ENCODE measurements at regions not wholly inside any gene's neighbourhood (a gene's known extent, or its start where the extent isn't known, plus 50 kb on each side); places are given as distances from the start of the nearest gene placed in this dataset.

DNA sequence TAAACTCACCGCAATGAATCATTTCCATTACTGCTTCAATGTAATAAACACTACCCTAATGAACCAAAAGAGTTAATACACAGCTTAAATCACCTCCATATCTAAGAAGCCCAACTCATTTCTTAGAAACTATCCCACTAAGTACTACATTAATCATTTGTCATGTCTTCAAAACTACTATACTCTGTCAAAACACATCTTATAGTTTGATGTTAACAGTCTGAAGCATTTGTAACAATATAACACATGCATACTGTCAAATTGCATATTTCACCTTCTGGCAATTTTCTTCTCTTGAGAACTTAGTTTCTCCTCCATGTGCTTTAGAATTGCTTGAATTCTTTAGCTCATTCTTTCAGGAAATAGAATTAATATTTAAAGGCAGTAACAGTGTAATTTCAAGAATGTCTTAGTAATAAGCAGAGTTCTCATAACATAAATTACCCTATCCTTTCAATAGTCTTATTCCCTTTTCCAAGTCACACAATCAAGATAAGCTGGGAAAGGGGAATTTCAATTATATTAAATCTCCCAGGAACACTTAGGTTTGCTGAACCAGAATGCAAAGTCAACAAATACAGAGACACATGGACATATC, 199.7 kb downstream of the ATPSCKMT start:
- peaks cover 12 to 41% (median 26%) of the 10 kb centered on the region in 11 donors for H3K9me3 Mint-ChIP-seq
- Histone ChIP-seq H3K9me3 (ENCODE audit: control insufficient read depth in 2 of 3, low read length in 3 of 3) (peaks cover 0 to 15% (median 0%) of the 10 kb centered on the region in 3 experiments), H3K36me3 (ENCODE audit: control insufficient read depth in 2 of 3, insufficient read depth in 3 of 3, low read length in 3 of 3) (no peaks in the 10 kb centered on the region), H3K4me3 (ENCODE audit: low read length) (no peak overlapping the region), H3K27ac (ENCODE audit: low read depth, low read length) (no peak overlapping the region), H3K4me1 (ENCODE audit: control insufficient read depth in 2 of 2, insufficient read depth in 2 of 2, low read length in 2 of 2) (no peaks in the 10 kb centered on the region), H3K27me3 (ENCODE audit: control insufficient read depth in 2 of 2, insufficient read depth in 2 of 2, low read length in 2 of 2) (no peaks in the 10 kb centered on the region)
- ChIA-PET CTCF (no interaction called here), POLR2A (no interaction called here)
- DNase-seq: no peak
- H3K4me3 Mint-ChIP-seq: no peak overlapping the region
- no peak overlapping the region for H3K27ac Mint-ChIP-seq
- peaks cover 0 to 4% (median 0%) of the 10 kb centered on the region in 5 donors for H3K27me3 Mint-ChIP-seq
- no peak for ATAC-seq
- peaks cover 0 to 10% (median 0%) of the 10 kb centered on the region in 5 donors for H3K36me3 Mint-ChIP-seq
- H3K4me1 Mint-ChIP-seq: no peaks in the 10 kb centered on the region
- intact Hi-C loops (cut with micrococcal nuclease): no loop called here

GRCh38 chr5:10046676-10047075, 203.0 kb downstream of the ATPSCKMT start:
- Histone ChIP-seq H3K4me1 (ENCODE audit: control insufficient read depth in 2 of 2, insufficient read depth in 2 of 2, low read length in 2 of 2) (no peaks in the 10 kb centered on the region), H3K27me3 (ENCODE audit: control insufficient read depth in 2 of 2, insufficient read depth in 2 of 2, low read length in 2 of 2) (no peaks in the 10 kb centered on the region), H3K9me3 (ENCODE audit: control insufficient read depth in 2 of 3, low read length in 3 of 3) (peaks cover 0 to 6% (median 0%) of the 10 kb centered on the region in 3 experiments), H3K36me3 (ENCODE audit: control insufficient read depth in 2 of 3, insufficient read depth in 3 of 3, low read length in 3 of 3) (no peaks in the 10 kb centered on the region), H3K27ac (ENCODE audit: low read depth, low read length) (no peak overlapping the region), H3K4me3 (ENCODE audit: low read length) (no peak overlapping the region)
- Mint-ChIP-seq H3K36me3 (peaks cover 0 to 4% (median 0%) of the 10 kb centered on the region in 5 donors), H3K27ac (no peak overlapping the region), H3K4me1 (no peaks in the 10 kb centered on the region), H3K9me3 (peaks cover 2 to 20% (median 13%) of the 10 kb centered on the region in 11 donors), H3K27me3 (peaks cover 0 to 4% (median 0%) of the 10 kb centered on the region in 5 donors), H3K4me3 (no peak overlapping the region)
- intact Hi-C loops (cut with micrococcal nuclease): no loop called here
- ChIA-PET POLR2A (no interaction called here), CTCF (no interaction called here)
- no peak for ATAC-seq
- no peak for DNase-seq

- Histone ChIP-seq H3K4me1 (ENCODE audit: control insufficient read depth in 2 of 2, insufficient read depth in 2 of 2, low read length in 2 of 2) (no peaks in the 10 kb centered on the region), H3K4me3 (ENCODE audit: low read length) (no peak overlapping the region), H3K9me3 (ENCODE audit: control insufficient read depth in 2 of 3, low read length in 3 of 3) (no peaks in the 10 kb centered on the region), H3K36me3 (ENCODE audit: control insufficient read depth in 2 of 3, insufficient read depth in 3 of 3, low read length in 3 of 3) (no peaks in the 10 kb centered on the region), H3K27me3 (ENCODE audit: control insufficient read depth in 2 of 2, insufficient read depth in 2 of 2, low read length in 2 of 2) (no peaks in the 10 kb centered on the region), H3K27ac (ENCODE audit: low read depth, low read length) (no peak overlapping the region)
- ChIA-PET POLR2A (no interaction called here), CTCF (no interaction called here)
- no peak overlapping the region for H3K27ac Mint-ChIP-seq
- peaks cover 0 to 11% (median 2%) of the 10 kb centered on the region in 11 donors for H3K9me3 Mint-ChIP-seq
- no peak for DNase-seq
- no peaks in the 10 kb centered on the region for H3K4me1 Mint-ChIP-seq
- no peak overlapping the region for H3K4me3 Mint-ChIP-seq
- H3K36me3 Mint-ChIP-seq: no peaks in the 10 kb centered on the region
- intact Hi-C loops (cut with micrococcal nuclease): no loop called here
- peaks cover 0 to 5% (median 0%) of the 10 kb centered on the region in 5 donors for H3K27me3 Mint-ChIP-seq
- no peak for ATAC-seq
Observed at GRCh38 chr5:10045376-10045775, 204.3 kb downstream of the ATPSCKMT start.

GRCh38 chr5:10036136-10036815, 213.4 kb downstream of the ATPSCKMT start:
- H3K36me3 Mint-ChIP-seq: no peaks in the 10 kb centered on the region
- Histone ChIP-seq H3K36me3 (ENCODE audit: control insufficient read depth in 2 of 3, insufficient read depth in 3 of 3, low read length in 3 of 3) (no peaks in the 10 kb centered on the region), H3K4me1 (ENCODE audit: control insufficient read depth in 2 of 2, insufficient read depth in 2 of 2, low read length in 2 of 2) (no peaks in the 10 kb centered on the region), H3K4me3 (ENCODE audit: low read length) (no peak overlapping the region), H3K9me3 (ENCODE audit: control insufficient read depth in 2 of 3, low read length in 3 of 3) (no peaks in the 10 kb centered on the region), H3K27ac (ENCODE audit: low read depth, low read length) (no peak overlapping the region), H3K27me3 (ENCODE audit: control insufficient read depth in 2 of 2, insufficient read depth in 2 of 2, low read length in 2 of 2) (no peaks in the 10 kb centered on the region)
- H3K27ac Mint-ChIP-seq: no peak overlapping the region
- intact Hi-C loops (cut with micrococcal nuclease): no loop called here
- no peak overlapping the region for H3K4me3 Mint-ChIP-seq
- no peaks in the 10 kb centered on the region for H3K4me1 Mint-ChIP-seq
- H3K27me3 Mint-ChIP-seq: peaks cover 0 to 13% (median 0%) of the 10 kb centered on the region in 5 donors
- ATAC-seq: no peak
- POLR2A ChIA-PET: no interaction called here
- H3K9me3 Mint-ChIP-seq: peaks cover 2 to 22% (median 8%) of the 10 kb centered on the region in 11 donors
- DNase-seq: no peak
- CTCF ChIA-PET: no interaction called here

DNA sequence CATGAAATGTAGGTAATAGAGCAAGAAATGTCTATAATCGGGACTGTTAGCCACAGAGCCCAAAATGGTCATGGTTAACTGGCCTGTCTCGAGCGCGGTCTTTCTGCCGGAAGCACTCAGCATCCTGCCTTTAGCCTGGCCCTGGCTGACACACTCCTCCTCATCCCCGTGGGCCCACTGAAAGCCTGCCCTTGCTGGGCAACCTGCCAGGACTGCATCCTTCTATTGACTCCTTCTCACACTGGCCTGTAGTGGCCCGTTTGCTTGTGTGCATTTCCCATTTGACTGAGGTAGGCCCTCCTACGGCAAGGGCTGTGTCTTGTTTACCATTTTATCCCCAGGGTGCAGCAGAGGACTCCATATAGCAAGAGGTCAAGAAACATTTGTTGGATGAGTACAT, 215.7 kb downstream of the ATPSCKMT start:
- H3K36me3 Mint-ChIP-seq: no peaks in the 10 kb centered on the region

GRCh38 chr5:10031817-10032216, 217.9 kb downstream of the ATPSCKMT start:
- Histone ChIP-seq H3K36me3 (ENCODE audit: control insufficient read depth in 2 of 3, insufficient read depth in 3 of 3, low read length in 3 of 3) (no peaks in the 10 kb centered on the region), H3K27me3 (ENCODE audit: control insufficient read depth in 2 of 2, insufficient read depth in 2 of 2, low read length in 2 of 2) (no peaks in the 10 kb centered on the region), H3K9me3 (ENCODE audit: control insufficient read depth in 2 of 3, low read length in 3 of 3) (peaks cover 0 to 15% (median 0%) of the 10 kb centered on the region in 3 experiments), H3K4me3 (ENCODE audit: low read length) (no peak overlapping the region), H3K27ac (ENCODE audit: low read depth, low read length) (no peak overlapping the region), H3K4me1 (ENCODE audit: control insufficient read depth in 2 of 2, insufficient read depth in 2 of 2, low read length in 2 of 2) (no peaks in the 10 kb centered on the region)
- DNase-seq: no peak
- no peak for ATAC-seq
- POLR2A ChIA-PET: no interaction called here
- Mint-ChIP-seq H3K27me3 (peaks cover 0 to 8% (median 0%) of the 10 kb centered on the region in 5 donors), H3K36me3 (no peaks in the 10 kb centered on the region), H3K9me3 (peaks cover 0 to 34% (median 7%) of the 10 kb centered on the region in 11 donors), H3K27ac (no peak overlapping the region), H3K4me1 (no peaks in the 10 kb centered on the region), H3K4me3 (no peak overlapping the region)
- CTCF ChIA-PET: no interaction called here
- intact Hi-C loops (cut with micrococcal nuclease): no loop called here

More for the DNA sequence above, 215.7 kb downstream of the ATPSCKMT start:
- no peak overlapping the region for H3K27ac ChIP-seq (ENCODE audit: low read depth, low read length)
- Mint-ChIP-seq H3K27ac (no peak overlapping the region), H3K27me3 (peaks cover 0 to 13% (median 0%) of the 10 kb centered on the region in 5 donors), H3K4me1 (no peaks in the 10 kb centered on the region), H3K9me3 (peaks cover 6 to 28% (median 9%) of the 10 kb centered on the region in 11 donors), H3K4me3 (no peak overlapping the region)
- H3K9me3 ChIP-seq (ENCODE audit: control insufficient read depth in 2 of 3, low read length in 3 of 3): peaks cover 0 to 15% (median 0%) of the 10 kb centered on the region in 3 experiments
- no peaks in the 10 kb centered on the region for H3K27me3 ChIP-seq (ENCODE audit: control insufficient read depth in 2 of 2, insufficient read depth in 2 of 2, low read length in 2 of 2)
- no peak for DNase-seq
- intact Hi-C loops (cut with micrococcal nuclease): no loop called here
- no peaks in the 10 kb centered on the region for H3K4me1 ChIP-seq (ENCODE audit: control insufficient read depth in 2 of 2, insufficient read depth in 2 of 2, low read length in 2 of 2)
- POLR2A ChIA-PET: no interaction called here
- CTCF ChIA-PET: no interaction called here
- no peak overlapping the region for H3K4me3 ChIP-seq (ENCODE audit: low read length)
- ATAC-seq: no peak
- no peaks in the 10 kb centered on the region for H3K36me3 ChIP-seq (ENCODE audit: control insufficient read depth in 2 of 3, insufficient read depth in 3 of 3, low read length in 3 of 3)
